ENCODE measurements at regions not wholly inside any gene's neighbourhood (a gene's known extent, or its start where the extent isn't known, plus 50 kb on each side); places are given as distances from the start of the nearest gene placed in this dataset.
"Not testable (repeated sequence)": the region's sequence is repeated elsewhere in the genome, so short reads cannot be mapped to it uniquely, and the experiment has no call there.

DNA sequence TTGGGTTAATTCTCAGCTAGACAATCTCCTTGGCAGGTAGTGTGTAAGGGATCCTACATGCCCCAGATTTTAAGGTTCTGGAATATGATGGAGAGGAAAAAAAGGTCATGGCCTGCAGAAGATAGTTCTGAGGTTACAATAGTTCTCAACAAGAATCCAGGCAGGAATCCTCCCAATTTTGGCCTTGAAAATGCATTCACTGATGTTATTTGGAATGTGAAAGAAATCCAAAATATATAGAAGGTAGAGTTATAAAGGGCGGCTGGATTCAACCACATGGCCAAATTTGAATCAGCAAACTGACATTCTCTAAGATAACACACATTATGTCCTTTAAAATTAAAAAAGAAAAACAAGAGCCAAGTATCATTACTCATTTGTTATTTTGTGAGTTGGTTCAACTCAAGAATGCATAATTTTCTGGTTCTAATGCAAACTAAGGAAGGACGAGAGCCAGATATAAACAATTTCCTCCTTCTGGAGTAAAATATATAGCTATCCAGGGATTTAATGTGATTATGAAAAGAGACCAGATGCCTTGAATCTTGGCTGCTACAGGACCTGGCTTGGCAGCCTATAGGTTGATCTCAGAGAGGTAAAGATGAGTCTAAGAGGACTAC lies 177.0 kb upstream of the G2E3 start:
- DNase-seq = no peak

DNA sequence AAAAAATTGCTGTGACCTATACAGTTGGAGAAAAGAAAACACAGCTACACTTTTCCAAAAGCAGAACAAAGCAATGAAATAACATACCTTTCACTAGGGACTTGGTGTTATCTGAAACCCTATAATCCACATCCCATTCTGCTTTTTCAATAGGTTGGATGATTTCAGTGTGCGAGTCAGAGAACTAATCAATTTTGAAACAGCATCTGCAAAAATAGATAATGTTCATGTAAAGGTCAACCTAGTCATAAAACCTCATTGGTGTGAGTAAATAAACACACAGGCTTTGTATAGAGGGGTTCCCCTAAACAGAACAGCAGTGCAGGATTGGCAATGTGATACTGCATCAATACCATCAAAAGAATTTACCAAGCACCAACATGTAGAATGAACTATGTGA lies 173.0 kb upstream of the G2E3 start:
- DNase-seq = peak; percentile 42

- DNase-seq = no peak
Observed at GRCh38 chr14:30387871-30388270, 171.1 kb upstream of the G2E3 start.

DNA sequence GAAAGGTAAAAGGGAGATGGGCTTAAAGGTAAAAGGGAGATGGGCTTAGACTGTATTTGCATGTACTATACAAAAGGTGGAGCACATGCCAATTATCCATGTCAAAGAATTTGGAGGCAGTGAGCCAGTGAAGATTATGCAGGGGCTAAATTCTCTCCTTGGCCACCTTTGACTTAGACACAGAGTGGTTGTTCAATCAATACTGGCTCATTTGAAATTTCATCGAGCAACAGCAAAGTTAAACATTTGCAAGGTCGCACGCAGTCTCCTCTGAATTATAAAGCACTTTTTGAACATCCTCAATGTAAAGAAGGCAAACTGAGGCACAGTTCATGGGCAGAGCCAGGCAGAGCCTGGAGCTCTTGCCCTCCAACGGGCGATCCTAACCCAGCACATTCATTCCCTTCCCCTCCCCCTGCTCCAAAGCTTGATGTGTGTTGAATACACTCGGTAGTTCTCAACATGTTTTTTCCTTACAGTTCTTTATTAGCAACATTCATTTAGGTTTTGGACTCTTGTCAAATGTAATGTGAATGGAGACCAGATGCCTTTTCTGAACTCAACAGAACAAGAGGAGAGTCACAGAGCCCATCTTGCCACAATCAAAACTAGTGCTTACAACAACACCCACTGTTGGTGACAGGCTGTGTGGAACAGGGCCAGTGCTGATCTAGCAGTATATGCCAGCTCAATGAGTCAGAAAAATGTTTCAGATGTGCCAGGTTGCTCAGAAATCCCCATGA lies 169.7 kb upstream of the G2E3 start:
- no peak for DNase-seq

DNA sequence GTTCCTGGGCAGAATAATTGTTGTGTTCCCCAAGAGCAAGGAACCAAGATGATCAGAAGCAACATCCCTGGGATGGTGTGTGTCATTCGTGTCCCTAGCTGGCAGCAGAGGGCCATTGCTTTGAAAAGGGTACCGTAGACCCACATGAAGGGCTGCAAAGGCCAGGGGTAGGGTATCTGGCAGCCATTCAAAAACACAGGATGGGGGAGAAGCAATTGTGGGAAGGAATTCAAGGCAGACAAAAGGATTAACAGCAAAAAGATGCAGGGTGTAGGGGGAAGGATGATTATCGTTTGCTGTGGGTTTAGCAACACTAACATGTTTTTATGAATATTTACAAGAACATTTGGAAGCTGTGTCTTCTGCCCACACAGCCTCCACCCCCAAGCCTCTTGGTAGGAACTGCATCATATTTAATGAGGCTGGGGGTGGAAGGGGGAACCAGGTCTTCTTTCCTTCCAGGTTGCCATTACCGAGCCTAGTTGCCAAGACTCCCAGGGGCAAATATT lies 169.0 kb upstream of the G2E3 start:
- no peak for DNase-seq

DNA sequence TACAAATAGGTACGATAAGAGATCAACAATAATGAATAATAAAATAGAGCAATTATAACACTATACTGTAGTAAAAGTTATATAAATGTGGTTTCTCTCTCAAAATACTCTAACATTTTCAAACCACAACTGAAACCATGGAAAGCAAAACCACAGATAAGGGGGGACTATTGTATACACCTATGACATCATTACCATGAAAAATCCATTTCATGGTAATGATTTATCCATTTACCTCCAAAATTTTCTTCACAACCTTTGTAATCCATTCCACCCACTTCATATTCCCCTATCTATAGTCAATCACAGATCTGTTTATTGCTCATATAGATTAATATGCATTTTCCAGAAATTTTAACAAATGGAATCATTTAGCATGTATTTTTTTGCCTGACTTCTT lies 163.9 kb upstream of the G2E3 start:
- DNase-seq = no peak

- no peak for DNase-seq
Observed at GRCh38 chr14:30402846-30403245, 156.1 kb upstream of the G2E3 start.

GRCh38 chr14:30403791-30404190 lies 155.2 kb upstream of the G2E3 start:
- no peak for DNase-seq

DNA sequence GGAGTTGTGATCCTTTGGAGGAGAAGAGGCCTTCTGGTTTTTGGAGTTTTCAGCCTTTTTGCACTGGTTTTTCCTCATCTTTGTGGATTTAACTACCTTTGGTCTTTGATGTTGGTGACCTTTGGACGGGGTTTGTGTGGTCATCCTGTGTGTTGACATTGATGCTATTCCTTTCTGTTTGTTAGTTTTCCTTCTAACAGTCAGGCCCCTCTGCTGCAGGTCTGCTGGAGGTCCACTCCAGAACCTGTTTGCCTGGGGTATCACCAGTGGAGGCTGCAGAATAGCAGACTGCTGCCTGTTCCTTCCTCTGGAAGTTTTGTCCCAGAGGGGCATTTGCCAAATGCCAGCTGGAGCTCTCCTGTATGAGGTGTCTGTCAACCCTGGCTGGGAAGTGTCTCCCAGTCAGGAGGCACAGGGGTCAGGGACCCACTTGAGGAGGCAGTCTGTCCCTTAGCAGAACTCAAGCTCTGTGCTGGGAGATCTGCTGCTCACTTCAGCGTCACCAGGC lies 149.4 kb upstream of the G2E3 start:
- DNase-seq = not testable (repeated sequence)

DNA sequence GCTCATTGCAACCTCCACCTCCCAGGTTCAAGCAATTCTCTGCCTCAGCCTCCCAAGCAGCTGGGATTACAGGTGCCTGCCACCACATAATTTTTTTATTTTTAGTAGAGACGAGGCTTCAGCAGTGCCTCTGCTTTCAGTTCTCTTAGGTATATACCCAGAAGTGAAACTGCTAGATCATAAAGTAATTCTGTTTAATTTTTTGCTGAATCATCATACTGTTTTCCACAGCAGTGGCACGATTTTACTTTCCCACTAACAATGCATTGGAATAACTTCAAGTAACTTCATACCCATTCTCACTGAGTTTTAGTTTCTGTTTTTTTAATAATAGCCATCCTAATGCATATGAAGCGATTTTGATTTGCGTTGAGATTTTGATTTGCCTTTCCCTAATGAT lies 148.0 kb upstream of the G2E3 start:
- DNase-seq = no peak

DNA sequence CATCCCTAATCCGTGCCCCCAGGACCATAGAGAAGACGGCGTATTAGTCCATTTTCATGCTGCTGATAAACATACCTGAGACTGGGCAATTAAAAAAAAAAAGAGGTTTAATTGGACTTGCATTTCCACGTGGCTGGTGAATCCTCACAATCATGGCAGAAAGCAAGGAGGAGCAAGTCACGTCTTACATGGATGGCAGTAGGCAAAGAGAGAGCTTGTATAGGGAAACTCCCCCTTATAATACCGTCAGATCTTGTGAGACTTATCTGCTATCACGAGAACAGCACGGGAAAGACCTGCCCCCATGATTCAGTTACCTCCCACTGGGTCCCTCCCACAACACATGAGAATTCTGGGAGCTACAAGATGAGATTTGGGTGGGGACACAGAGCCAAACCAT lies 145.8 kb upstream of the G2E3 start:
- not testable (repeated sequence) for DNase-seq

- no peak for DNase-seq
Observed at GRCh38 chr14:30417121-30417520, 141.8 kb upstream of the G2E3 start.

- no peak for DNase-seq
Observed at GRCh38 chr14:30417999-30418398, 141.0 kb upstream of the G2E3 start.

- DNase-seq = no peak
Observed at GRCh38 chr14:30419037-30419436, 139.9 kb upstream of the G2E3 start.

DNA sequence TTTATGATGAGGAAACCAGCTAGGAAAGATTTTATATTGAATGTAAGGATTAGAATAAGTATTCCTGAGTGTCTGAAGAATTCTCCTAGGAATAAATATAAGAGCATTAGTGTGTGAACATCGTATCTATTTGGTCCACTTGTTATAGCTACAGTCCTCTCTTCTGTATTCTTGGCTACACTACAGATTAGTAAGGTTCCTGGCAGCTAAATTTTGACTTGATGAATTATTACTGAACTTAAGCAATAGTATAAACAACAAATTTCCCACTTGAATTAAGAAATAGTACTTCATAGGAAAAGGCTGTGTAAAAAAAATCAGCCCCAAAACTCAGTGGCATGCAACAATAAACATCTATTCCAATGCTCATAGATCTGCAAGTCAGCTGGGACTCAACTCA lies 138.4 kb upstream of the G2E3 start:
- no peak for DNase-seq

- no peak for DNase-seq
Observed at GRCh38 chr14:30426463-30426862, 132.5 kb upstream of the G2E3 start.

DNA sequence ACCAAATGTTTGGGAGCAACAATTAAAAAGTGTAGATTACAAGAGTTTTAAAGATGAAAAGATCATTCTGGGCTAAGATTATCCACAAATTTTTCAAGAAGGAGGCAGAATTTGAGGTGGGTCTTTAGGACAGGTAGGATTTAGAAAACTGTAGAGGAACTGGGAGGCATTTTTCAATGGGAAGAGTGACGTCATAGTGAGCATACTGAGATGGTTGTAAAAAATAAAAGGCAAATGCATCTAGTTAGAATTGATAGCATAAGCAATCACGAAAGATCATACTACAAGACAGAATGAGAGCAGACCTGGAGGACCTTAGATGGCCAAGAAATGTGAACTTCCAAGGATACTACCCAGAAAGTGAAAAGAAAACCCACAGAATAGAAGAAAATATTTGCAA lies 131.6 kb upstream of the G2E3 start:
- no peak for DNase-seq

- no peak for DNase-seq
Observed at GRCh38 chr14:30427846-30428245, 131.1 kb upstream of the G2E3 start.

GRCh38 chr14:30431552-30431951 lies 127.4 kb upstream of the G2E3 start:
- DNase-seq = no peak

DNA sequence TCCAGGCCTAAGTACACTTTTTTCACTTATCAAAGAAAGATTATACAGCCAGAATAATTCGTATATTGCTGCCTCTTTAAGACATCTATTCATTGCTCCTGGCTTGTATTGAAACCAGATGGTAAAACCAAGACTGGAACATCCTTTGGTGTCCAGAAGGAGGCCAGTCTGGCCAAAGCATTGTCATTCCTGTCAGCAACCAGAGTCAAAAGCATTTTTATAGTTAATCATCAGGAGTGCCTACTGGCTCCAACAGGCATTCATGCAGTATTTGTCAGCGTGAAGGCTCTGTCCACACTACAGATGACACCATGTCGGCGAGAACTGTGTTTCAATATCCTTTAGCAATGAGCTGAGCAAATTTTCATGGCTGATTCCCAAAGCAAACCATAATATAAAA lies 118.0 kb upstream of the G2E3 start:
- DNase-seq = no peak

GRCh38 chr14:30443368-30444007 lies 115.5 kb upstream of the G2E3 start:
- DNase-seq = peak; percentile 24

GRCh38 chr14:30444451-30444850 lies 114.5 kb upstream of the G2E3 start:
- no peak for DNase-seq

DNA sequence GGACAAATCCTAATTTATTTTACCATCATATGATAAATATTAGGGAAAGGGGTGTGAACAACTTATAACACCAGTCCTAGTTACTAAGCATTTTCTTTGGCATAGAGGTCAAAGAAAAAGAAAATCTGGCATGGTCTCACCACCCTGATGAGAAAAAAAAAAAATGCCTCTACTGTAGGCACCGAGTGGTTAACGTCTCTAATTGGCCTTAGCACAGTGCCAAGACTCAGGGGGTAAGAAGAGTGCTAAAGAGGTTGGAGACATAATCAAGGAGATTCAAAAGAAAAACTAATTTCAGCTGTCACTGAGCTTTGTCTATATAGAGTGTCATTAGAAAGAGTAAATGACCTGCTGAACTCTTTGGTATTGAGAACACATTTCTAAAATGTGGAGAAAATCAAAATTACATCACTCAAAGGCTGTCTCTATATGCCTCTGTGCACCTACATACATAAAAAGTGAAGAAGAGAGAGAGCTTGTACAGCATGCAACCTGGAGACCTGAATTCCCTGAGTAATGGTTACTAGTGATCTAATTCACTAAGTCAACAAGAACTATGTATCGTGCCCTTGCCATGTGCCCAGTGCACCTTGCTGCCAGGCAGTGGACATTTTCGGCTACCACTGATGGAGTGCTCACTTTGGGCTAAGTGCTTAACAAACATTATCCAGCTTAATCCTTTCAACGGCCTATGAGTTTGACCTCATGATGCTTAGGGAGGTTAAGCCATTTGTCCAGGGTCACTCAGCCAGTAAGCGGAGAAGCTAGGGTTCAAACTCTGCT lies 113.8 kb upstream of the G2E3 start:
- peak; percentile 64 for DNase-seq
